ENCODE measurements at regions not wholly inside any gene's neighbourhood (a gene's known extent, or its start where the extent isn't known, plus 50 kb on each side); places are given as distances from the start of the nearest gene placed in this dataset.

- no peaks in the 10 kb centered on the region for H3K4me1 ChIP-seq (ENCODE audit: control insufficient read depth in 4 of 4, insufficient read depth in 4 of 4, low read length in 3 of 4)
- no peak overlapping the region for H3K9ac ChIP-seq (ENCODE audit: low read depth in 1 of 2, low read length in 2 of 2)
- H3K9me3 ChIP-seq (ENCODE audit: control insufficient read depth in 4 of 4, low read length in 3 of 4), result no peaks in the 10 kb centered on the region
- H3K36me3 ChIP-seq (ENCODE audit: control insufficient read depth in 4 of 4, insufficient read depth in 3 of 4, low read depth in 1 of 4, low read length in 3 of 4), result no peaks in the 10 kb centered on the region
- H3K4me3 ChIP-seq (ENCODE audit: low read depth in 1 of 3, low read length in 3 of 3), result no peak overlapping the region
- TF ChIP-seq SP1 (IDR thresholded peaks at IDR 0.05) (no peak), HNF4G (IDR thresholded peaks at IDR 0.05) (no peak), CTCF (IDR thresholded peaks at IDR 0.05; ENCODE audit: low read depth, low read length, missing input control) (no peak), ATF3 (IDR thresholded peaks at IDR 0.05) (no peak), FOXA1 (IDR thresholded peaks at IDR 0.05) (no peak)
- no peak for DNase-seq (ENCODE audit: low spot score)
- H3K27me3 ChIP-seq (ENCODE audit: control insufficient read depth in 4 of 4, insufficient read depth in 4 of 4, low read length in 3 of 4), result peaks cover 0 to 2% (median 0%) of the 10 kb centered on the region in 4 donors
- 86% methylated on average over 11 of the region's 11 CpGs for WGBS
- no peak overlapping the region for H3K27ac ChIP-seq (ENCODE audit: low read depth in 1 of 2, low read length in 2 of 2)
Observed at GRCh38 chr19:30106417-30107095, 164.5 kb downstream of the URI1 start.

- Histone ChIP-seq H3K4me1 (ENCODE audit: control insufficient read depth in 4 of 4, insufficient read depth in 4 of 4, low read length in 3 of 4) (no peaks in the 10 kb centered on the region), H3K4me3 (ENCODE audit: low read depth in 1 of 3, low read length in 3 of 3) (no peak overlapping the region), H3K9ac (ENCODE audit: low read depth in 1 of 2, low read length in 2 of 2) (no peak overlapping the region), H3K9me3 (ENCODE audit: control insufficient read depth in 4 of 4, low read length in 3 of 4) (no peaks in the 10 kb centered on the region), H3K27ac (ENCODE audit: low read depth in 1 of 2, low read length in 2 of 2) (no peak overlapping the region), H3K36me3 (ENCODE audit: control insufficient read depth in 4 of 4, insufficient read depth in 3 of 4, low read depth in 1 of 4, low read length in 3 of 4) (no peaks in the 10 kb centered on the region), H3K27me3 (ENCODE audit: control insufficient read depth in 4 of 4, insufficient read depth in 4 of 4, low read length in 3 of 4) (peaks cover 0 to 2% (median 0%) of the 10 kb centered on the region in 4 donors)
- 55% methylated on average over 12 of the region's 12 CpGs for WGBS
- DNase-seq (ENCODE audit: low spot score), result no peak
- TF ChIP-seq ATF3 (IDR thresholded peaks at IDR 0.05) (no peak), SP1 (IDR thresholded peaks at IDR 0.05) (no peak), JUND (IDR thresholded peaks at IDR 0.05) (no peak), EGR1 (IDR thresholded peaks at IDR 0.05; ENCODE audit: low read depth in 2 of 2) (no peak), TAF1 (conservative IDR thresholded peaks at IDR 0.05) (no peak), FOXA1 (IDR thresholded peaks at IDR 0.05) (no peak), GABPA (IDR thresholded peaks at IDR 0.05 in 1 of 2, conservative IDR thresholded peaks at IDR 0.05 in 1 of 2) (no peak), CTCF (IDR thresholded peaks at IDR 0.05; ENCODE audit: low read depth, low read length, missing input control) (no peak), NR2F2 (IDR thresholded peaks at IDR 0.05) (no peak), MAX (IDR thresholded peaks at IDR 0.05) (no peak), HNF4G (IDR thresholded peaks at IDR 0.05) (no peak), YY1 (IDR thresholded peaks at IDR 0.05) (no peak), RXRA (IDR thresholded peaks at IDR 0.05) (no peak), ZBTB33 (IDR thresholded peaks at IDR 0.05) (no peak), FOXA2 (IDR thresholded peaks at IDR 0.05) (no peak), HNF4A (conservative IDR thresholded peaks at IDR 0.05) (no peak), RAD21 (IDR thresholded peaks at IDR 0.05) (no peak), REST (IDR thresholded peaks at IDR 0.05) (no peak)
Observed at GRCh38 chr19:30107251-30107650, 165.2 kb downstream of the URI1 start.

Measured in liver (tissue), 8 donors.